Pancreas (tissue), 10 donors: ENCODE measurements at regions not wholly inside any gene's neighbourhood (a gene's known extent, or its start where the extent isn't known, plus 50 kb on each side); places are given as distances from the start of the nearest gene placed in this dataset.

ENCODE experiments used
- ATAC-seq, 4 donors: fragments of 200-7000 bp; cut with Tn5 transposase; one replicate each; pipeline versions ENCODE4 v1.8.0 to v1.9.1; 2020; ENCODE audit warnings: mild to moderate bottlenecking in 4 of 4, moderate library complexity in 4 of 4
- DNase-seq, 6 donors: peaks; one replicate each; pipeline ENCODE4 v3.0.0-alpha.2; 2020
- FAIRE-seq: peaks from 2 replicates; lab custom pipeline; 2012; peaks lifted over from hg19 to GRCh38; lab: Jason Lieb, UNC
- H3K27ac ChIP-seq, 4 donors: fragments of 200-600 bp; sonication (generic); 1 replicate in 3 of 4; 2 replicates in 1 of 4; pipeline versions ENCODE4 v1.5.0 to v1.8.0; 2020
- H3K27me3 ChIP-seq, 4 donors: fragments of 200-600 bp; one replicate each; pipeline ENCODE4 v1.8.0; 2021
- H3K36me3 ChIP-seq, 3 donors: fragments of 200-600 bp; sonication (generic) in 1 of 3; one replicate each; pipeline versions ENCODE4 v1.5.0 to v1.8.0; 2020 to 2021
- H3K4me1 ChIP-seq, 3 donors: fragments of 200-600 bp; one replicate each; pipeline ENCODE4 v1.8.0; 2021
- H3K4me3 ChIP-seq, 4 donors: fragments of 200-600 bp; sonication (generic) in 2 of 4; one replicate each; pipeline versions ENCODE4 v1.5.0 to v1.8.0; 2020 to 2021
- H3K9me3 ChIP-seq, 4 donors: fragments of 200-600 bp; one replicate each; pipeline ENCODE4 v1.8.0; 2021
- CTCF ChIP-seq, 4 donors: fragments of 200-600 bp; sonication (generic) in 3 of 4; IDR thresholded peaks; one replicate each; pipeline versions ENCODE4 v1.5.0 to v1.8.0; 2021; ENCODE audit warnings: antibody characterized with exemption in 4 of 4
- WGBS, 2 donors: extraction: QIAGEN DNeasy Blood & Tissue Kit; methylation state at CpG; one replicate each; pipeline ENCODE4 v1.1.7; 2013; 5-methylcytosine and 5-hydroxymethylcytosine counted together
- intact Hi-C, 3 donors: fragments of 100-400 bp; cut with DNase I; formaldehyde crosslinking; loops; one replicate each; pipeline versions ENCODE4 v1.11.1 to v1.14.2; 2022
- donor health status: healthy with polysubstance abuse.
- donor health status: DM: no; HTN: no; CAD: no; lungs with moderate emphysema.
- donor health status: DM: no; HTN: no; CAD: no.
- donor health status: control.
- donor health status: control.
- donor health status: Bipolar disorder and iron deficiency.
- donor health status: DM: yes; HTN: yes; CAD: no.
- donor health status: DM: no; HTN: no; CAD: no.
- donor health status: DM: no; HTN: no; CAD: no.
- donor health status: DM: yes; HTN: yes; CAD: no.

GRCh38 chr15:31262901-31263671 lies 63.5 kb upstream of the KLF13 start:
- peaks cover 0 to 16% (median 0%) of the 10 kb centered on the region in 3 donors for H3K4me1 ChIP-seq

GRCh38 chr15:31263751-31264558 lies 62.7 kb upstream of the KLF13 start:
- peak; percentile 44 to 81 (median 69) for DNase-seq
- Histone ChIP-seq H3K9me3 (no peaks in the 10 kb centered on the region), H3K4me3 (no peak overlapping the region), H3K36me3 (no peaks in the 10 kb centered on the region), H3K4me1 (peaks cover 0 to 16% (median 0%) of the 10 kb centered on the region in 3 donors), H3K27ac (peak overlapping the region in 3 of 4 donors; percentile 50 to 83 (median 78)), H3K27me3 (no peaks in the 10 kb centered on the region)
- intact Hi-C loops: no loop called here
- peak; percentile 55 to 74 (median 65) for ATAC-seq
- 59 to 61% methylated on average over 24 of the region's 24 CpGs for WGBS, 2 donors
- no peak for FAIRE-seq
- no peak for TF ChIP-seq CTCF (IDR thresholded peaks at IDR 0.05)

More at GRCh38 chr15:31262901-31263671, 63.5 kb upstream of the KLF13 start:
- Histone ChIP-seq H3K9me3 (no peaks in the 10 kb centered on the region), H3K4me3 (no peak overlapping the region), H3K27me3 (no peaks in the 10 kb centered on the region), H3K36me3 (no peaks in the 10 kb centered on the region), H3K27ac (peak overlapping the region in 2 of 4 donors; percentile 78 to 83)
- peak in 3 of 4 donors; percentile 42 to 62 (median 61) for ATAC-seq
- 79 to 82% methylated on average over 12 of the region's 12 CpGs for WGBS, 2 donors
- FAIRE-seq: no peak
- intact Hi-C loops: no loop called here
- peak in 2 of 6 donors; percentile 5 to 37 for DNase-seq
- no peak for TF ChIP-seq CTCF (IDR thresholded peaks at IDR 0.05)

- no peak for DNase-seq
- no peak overlapping the region for H3K4me3 ChIP-seq
- H3K36me3 ChIP-seq: no peaks in the 10 kb centered on the region
- no peaks in the 10 kb centered on the region for H3K9me3 ChIP-seq
- peak overlapping the region in 3 of 4 donors; percentile 50 to 83 (median 78) for H3K27ac ChIP-seq
- TF ChIP-seq CTCF (IDR thresholded peaks at IDR 0.05): no peak
- H3K4me1 ChIP-seq: peaks cover 0 to 16% (median 0%) of the 10 kb centered on the region in 3 donors
- FAIRE-seq: no peak
- 86 to 90% methylated on average over 6 of the region's 6 CpGs for WGBS, 2 donors
- H3K27me3 ChIP-seq: no peaks in the 10 kb centered on the region
- peak in 1 of 4 donors; percentile 16 for ATAC-seq
- intact Hi-C loops: no loop called here
Observed at GRCh38 chr15:31264559-31265089, 62.0 kb upstream of the KLF13 start.

GRCh38 chr15:31265090-31265870 lies 61.4 kb upstream of the KLF13 start:
- Histone ChIP-seq H3K36me3 (no peaks in the 10 kb centered on the region), H3K4me1 (peaks cover 0 to 16% (median 0%) of the 10 kb centered on the region in 3 donors), H3K4me3 (no peak overlapping the region), H3K27me3 (no peaks in the 10 kb centered on the region), H3K27ac (peak overlapping the region in 2 of 4 donors; percentile 78 to 83), H3K9me3 (no peaks in the 10 kb centered on the region)
- FAIRE-seq (no peak), ATAC-seq (peak in 2 of 4 donors; percentile 16 to 27), DNase-seq (peak in 1 of 6 donors; percentile 56)
- WGBS, 2 donors: 77% methylated on average over 21 of the region's 21 CpGs
- no peak for TF ChIP-seq CTCF (IDR thresholded peaks at IDR 0.05)
- intact Hi-C loops: no loop called here
